Uterus (tissue), 2 donors: ENCODE measurements at regions not wholly inside any gene's neighbourhood (a gene's known extent, or its start where the extent isn't known, plus 50 kb on each side); places are given as distances from the start of the nearest gene placed in this dataset.

Experiments used
- POLR2A ChIP-seq, 2 donors: fragments of 450-650 bp; IDR thresholded peaks; one replicate each; pipeline ENCODE4 v1.6.1; 2016; ENCODE audit warnings: antibody characterized with exemption in 2 of 2, mild to moderate bottlenecking in 1 of 2, moderate library complexity in 1 of 2
- TF ChIP-seq, protein P1 (sequence below), 4 experiments: fragments of 200-600 bp in 2 of 4; fragments of 450-650 bp in 2 of 4; sonication (generic) in 2 of 4; IDR thresholded peaks; one replicate each; pipeline ENCODE4 v1.5.1; 2016 to 2019; ENCODE audit warnings: antibody characterized with exemption in 4 of 4, mild to moderate bottlenecking in 2 of 4, moderate library complexity in 1 of 4

DNA sequence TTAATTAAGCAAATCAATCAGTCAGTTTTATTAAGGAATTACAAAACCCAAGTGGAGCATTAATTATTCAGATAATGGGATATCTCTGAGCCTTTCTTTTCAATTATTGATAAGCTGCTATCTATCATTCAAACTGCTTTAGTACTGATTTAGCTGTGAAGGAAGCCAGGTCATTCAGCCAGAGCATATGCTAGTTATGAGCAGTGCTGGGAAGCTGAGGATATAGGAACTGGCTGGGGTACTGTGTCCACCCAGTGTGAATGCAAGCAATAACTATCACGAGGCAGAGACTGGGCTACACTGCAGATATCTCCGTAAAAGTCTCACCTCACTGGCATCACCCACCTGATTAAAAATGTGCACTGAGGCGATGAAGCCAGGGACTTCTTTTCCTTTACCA is 496.7 kb upstream of the PIK3C3 start:
- TF ChIP-seq, protein P1, sequence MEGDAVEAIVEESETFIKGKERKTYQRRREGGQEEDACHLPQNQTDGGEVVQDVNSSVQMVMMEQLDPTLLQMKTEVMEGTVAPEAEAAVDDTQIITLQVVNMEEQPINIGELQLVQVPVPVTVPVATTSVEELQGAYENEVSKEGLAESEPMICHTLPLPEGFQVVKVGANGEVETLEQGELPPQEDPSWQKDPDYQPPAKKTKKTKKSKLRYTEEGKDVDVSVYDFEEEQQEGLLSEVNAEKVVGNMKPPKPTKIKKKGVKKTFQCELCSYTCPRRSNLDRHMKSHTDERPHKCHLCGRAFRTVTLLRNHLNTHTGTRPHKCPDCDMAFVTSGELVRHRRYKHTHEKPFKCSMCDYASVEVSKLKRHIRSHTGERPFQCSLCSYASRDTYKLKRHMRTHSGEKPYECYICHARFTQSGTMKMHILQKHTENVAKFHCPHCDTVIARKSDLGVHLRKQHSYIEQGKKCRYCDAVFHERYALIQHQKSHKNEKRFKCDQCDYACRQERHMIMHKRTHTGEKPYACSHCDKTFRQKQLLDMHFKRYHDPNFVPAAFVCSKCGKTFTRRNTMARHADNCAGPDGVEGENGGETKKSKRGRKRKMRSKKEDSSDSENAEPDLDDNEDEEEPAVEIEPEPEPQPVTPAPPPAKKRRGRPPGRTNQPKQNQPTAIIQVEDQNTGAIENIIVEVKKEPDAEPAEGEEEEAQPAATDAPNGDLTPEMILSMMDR (IDR thresholded peaks at IDR 0.05) = no peak
- TF ChIP-seq POLR2A (IDR thresholded peaks at IDR 0.05) = no peak
